Vagina (tissue), 2 donors: ENCODE measurements at regions not wholly inside any gene's neighbourhood (a gene's known extent, or its start where the extent isn't known, plus 50 kb on each side); places are given as distances from the start of the nearest gene placed in this dataset.

ENCODE experiments used
- CTCF ChIP-seq, 3 experiments: fragments of 450-650 bp in 2 of 3; fragments of 200-600 bp in 1 of 3; sonication (generic) in 1 of 3; IDR thresholded peaks; one replicate each; pipeline ENCODE4 v1.5.1; 2017 to 2019; ENCODE audit warnings: antibody characterized with exemption in 3 of 3, mild to moderate bottlenecking in 2 of 3, moderate library complexity in 2 of 3
- POLR2AphosphoS5 ChIP-seq, 2 donors: sonication (generic); formaldehyde crosslinking; IDR thresholded peaks; one replicate each; pipeline ENCODE4 v1.9.0; 2017; ENCODE audit warnings: antibody characterized with exemption in 2 of 2, mild to moderate bottlenecking in 2 of 2, low read depth in 1 of 2; ENCODE audit not compliant: insufficient read depth in 1 of 2

DNA sequence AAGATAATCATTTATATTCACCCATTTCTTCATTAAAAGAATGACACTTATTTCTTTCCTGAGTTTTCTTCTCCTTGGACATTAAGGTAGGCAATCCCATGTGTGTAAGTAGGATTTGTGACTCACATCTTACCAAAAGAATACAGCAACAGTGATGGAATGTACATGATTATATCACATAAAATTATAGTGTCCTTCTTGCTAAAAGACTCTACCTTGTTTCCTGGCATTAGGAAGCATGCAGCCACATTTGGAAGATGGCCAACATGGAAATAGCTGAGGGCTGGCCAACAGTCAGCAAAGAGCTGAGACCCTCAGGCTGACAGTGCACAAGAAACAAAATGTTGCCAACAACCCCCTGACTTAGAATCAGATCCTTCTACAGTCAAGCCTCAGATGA, 327.9 kb upstream of the MARCKS start:
- no peak for TF ChIP-seq CTCF (IDR thresholded peaks at IDR 0.05)
- TF ChIP-seq POLR2AphosphoS5 (IDR thresholded peaks at IDR 0.05; ENCODE audit: insufficient read depth in 1 of 2, low read depth in 1 of 2), result no peak
